Colonic mucosa (tissue), 4 donors: ENCODE measurements at regions not wholly inside any gene's neighbourhood (a gene's known extent, or its start where the extent isn't known, plus 50 kb on each side); places are given as distances from the start of the nearest gene placed in this dataset.

Source experiments
- DNase-seq: peaks from one replicate; pipeline ENCODE4 v3.0.0-alpha.2; 2020
- H3K27ac ChIP-seq: fragments of 200-600 bp; one replicate; pipeline ENCODE4 v1.8.0; 2021
- H3K27me3 ChIP-seq: fragments of 200-600 bp; one replicate; pipeline ENCODE4 v1.8.0; 2021
- H3K36me3 ChIP-seq: fragments of 200-600 bp; one replicate; pipeline ENCODE4 v1.8.0; 2021
- H3K4me1 ChIP-seq: fragments of 200-600 bp; one replicate; pipeline ENCODE4 v1.8.0; 2021; ENCODE audit warnings: mild to moderate bottlenecking
- H3K4me3 ChIP-seq: fragments of 200-600 bp; one replicate; pipeline ENCODE4 v1.8.0; 2021
- H3K9ac ChIP-seq, 2 donors: one replicate each; pipeline ENCODE4 v1.7.0; 2013; ENCODE audit warnings: control low read depth in 2 of 2, low read depth in 2 of 2, low read length in 2 of 2
- H3K9me3 ChIP-seq: fragments of 200-600 bp; one replicate; pipeline ENCODE4 v1.8.0; 2021
- CTCF ChIP-seq: fragments of 200-600 bp; IDR thresholded peaks from one replicate; pipeline ENCODE4 v1.8.0; 2022; ENCODE audit warnings: antibody characterized with exemption, mild to moderate bottlenecking
- intact Hi-C: fragments of 100-400 bp; cut with DNase I; formaldehyde crosslinking; loops from one replicate; pipeline ENCODE4 v1.14.1; 2022
- donor health status: healthy.
- donor health status: DM: no; HTN: no; CAD: no.
- donor health status: DM: no; HTN: no; CAD: no.

DNA sequence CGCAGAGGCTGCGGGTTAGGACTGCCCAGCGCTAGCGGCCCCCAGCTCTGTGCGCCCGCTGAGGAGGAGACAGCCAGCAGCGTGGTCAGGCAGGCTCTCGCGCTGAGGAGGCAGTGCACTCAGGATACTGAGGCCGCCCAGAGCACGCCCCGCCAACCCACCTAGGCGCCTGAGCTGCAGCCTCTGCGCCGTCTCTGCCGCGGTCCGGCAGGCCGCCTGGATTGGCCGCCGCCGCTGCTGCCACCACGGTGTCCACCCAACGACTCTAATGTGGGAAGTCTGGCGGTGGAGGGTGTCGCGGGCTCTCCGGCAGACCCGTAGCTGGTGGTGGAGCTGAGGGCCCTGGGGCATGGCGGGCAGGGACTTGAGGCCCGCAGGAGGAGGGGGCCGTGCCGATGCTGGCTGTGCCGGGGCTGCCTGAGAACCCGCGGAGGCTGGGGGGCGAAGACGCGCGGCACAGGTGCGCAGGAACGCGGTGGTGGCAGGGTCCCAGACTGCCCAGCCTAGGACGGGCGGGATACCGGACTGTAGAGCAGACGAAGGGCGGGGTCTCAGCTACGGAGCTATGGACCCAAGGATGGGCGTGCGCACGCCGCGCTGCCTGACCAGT lies 69.9 kb downstream of the ASCL4 start:
- intact Hi-C loops, result no loop called here
- Histone ChIP-seq H3K4me1 (peaks cover 3% of the 10 kb centered on the region), H3K27ac (no peak overlapping the region), H3K4me3 (no peak overlapping the region), H3K27me3 (peaks cover 32% of the 10 kb centered on the region), H3K9me3 (no peaks in the 10 kb centered on the region), H3K36me3 (no peaks in the 10 kb centered on the region), H3K9ac (no peak overlapping the region)
- no peak for DNase-seq
- TF ChIP-seq CTCF, result no peak

DNA sequence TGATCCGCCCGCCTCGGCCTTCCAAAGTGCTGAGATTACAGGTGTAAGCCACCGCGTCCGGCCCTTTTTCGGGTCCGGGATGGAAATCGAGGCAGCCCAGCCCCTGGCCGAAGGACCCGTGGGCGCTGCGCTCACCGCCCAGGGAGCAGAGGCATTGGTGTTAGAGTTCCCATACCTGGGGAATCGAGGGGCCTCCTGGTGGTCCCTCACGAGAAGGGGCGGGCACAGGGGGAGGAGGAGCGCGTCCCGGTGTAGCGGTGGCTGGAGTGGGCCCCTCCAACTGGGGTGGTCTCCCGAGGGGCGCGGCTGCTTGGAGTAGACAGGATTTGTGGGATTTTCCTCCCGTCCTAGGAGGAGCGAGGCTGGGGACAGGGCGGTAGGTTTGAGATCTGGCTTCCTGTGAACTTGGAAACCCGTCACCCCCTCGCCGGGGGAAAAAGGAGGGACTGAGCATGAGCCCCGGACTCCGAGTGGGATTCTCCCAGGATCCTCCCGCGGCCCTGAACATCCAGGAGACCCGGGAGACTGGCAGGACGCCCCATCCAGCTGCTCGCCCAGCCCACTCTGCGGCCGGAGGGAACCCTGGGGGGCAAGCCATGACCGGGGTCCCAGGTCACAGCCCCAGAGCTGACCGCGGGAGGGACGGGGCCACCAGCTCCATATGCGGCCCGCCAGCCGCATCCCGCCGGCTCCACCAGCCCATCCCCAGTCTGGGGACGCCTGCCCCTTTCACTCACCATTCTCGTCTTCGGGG lies 70.9 kb downstream of the ASCL4 start:
- TF ChIP-seq CTCF, result no peak
- H3K4me1 ChIP-seq, result peaks cover 3% of the 10 kb centered on the region
- no peaks in the 10 kb centered on the region for H3K9me3 ChIP-seq
- no peak overlapping the region for H3K9ac ChIP-seq
- no peak for DNase-seq
- H3K27ac ChIP-seq, result no peak overlapping the region
- H3K36me3 ChIP-seq, result no peaks in the 10 kb centered on the region
- intact Hi-C loops, result no loop called here
- H3K27me3 ChIP-seq, result peaks cover 32% of the 10 kb centered on the region
- H3K4me3 ChIP-seq, result no peak overlapping the region

DNA sequence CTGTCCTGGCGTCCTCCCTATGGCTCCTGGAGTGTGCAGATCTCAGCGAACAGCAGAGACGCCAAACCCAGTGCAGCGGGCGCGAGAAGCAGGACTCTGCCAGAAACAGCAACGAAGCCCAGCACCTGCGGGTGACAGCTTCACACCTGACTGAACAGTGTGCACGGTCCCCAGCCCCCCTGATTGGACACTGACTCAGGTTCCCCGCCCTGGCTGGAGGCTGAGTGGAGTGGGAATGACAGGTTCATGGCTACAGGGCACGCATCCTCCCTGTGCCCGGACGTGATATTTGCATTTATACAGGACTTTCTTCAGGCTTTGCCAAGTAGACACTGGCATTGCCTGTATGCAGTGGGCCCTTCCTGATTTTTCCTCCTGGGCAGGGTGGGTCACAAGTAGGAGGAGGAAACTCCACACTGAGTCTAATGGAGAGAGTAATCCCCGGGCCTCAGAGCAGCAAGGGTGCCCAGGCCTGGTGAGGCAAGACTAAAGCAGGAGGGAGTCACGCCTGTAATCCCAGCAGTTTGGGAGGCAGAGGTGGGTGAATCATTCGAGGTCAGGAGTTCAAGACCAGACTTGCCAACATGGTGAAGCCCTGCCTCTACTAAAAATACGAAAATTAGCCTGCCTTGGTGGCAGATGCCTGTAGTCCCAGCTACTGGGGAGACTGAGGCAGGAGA lies 71.6 kb downstream of the ASCL4 start:
- Histone ChIP-seq H3K4me3 (no peak overlapping the region), H3K4me1 (peaks cover 3% of the 10 kb centered on the region), H3K27ac (no peak overlapping the region), H3K9ac (no peak overlapping the region), H3K36me3 (no peaks in the 10 kb centered on the region), H3K9me3 (no peaks in the 10 kb centered on the region), H3K27me3 (peaks cover 32% of the 10 kb centered on the region)
- TF ChIP-seq CTCF, result no peak
- intact Hi-C loops, result no loop called here
- DNase-seq, result no peak

DNA sequence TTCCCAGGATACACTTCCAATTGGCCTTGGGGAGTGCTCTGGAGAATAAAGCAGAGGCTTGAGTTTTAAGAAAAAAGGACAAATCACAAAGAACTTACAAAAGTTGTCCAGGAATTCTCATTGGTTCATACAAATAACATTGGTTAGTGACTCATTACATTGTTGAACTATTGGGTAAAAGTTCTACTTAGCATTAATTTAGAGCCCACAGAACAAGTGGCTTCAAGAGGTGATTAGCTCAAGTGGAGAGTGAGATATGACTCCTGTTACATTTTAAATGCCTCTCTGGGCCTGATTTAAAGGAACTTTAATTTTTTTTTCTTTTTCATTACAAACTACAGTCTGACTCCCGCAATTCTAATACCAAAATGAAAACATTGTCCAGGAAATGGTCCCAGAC lies 72.9 kb downstream of the ASCL4 start:
- Histone ChIP-seq H3K36me3 (no peaks in the 10 kb centered on the region), H3K9me3 (no peaks in the 10 kb centered on the region), H3K9ac (no peak overlapping the region), H3K27me3 (peaks cover 32% of the 10 kb centered on the region), H3K27ac (no peak overlapping the region), H3K4me1 (peaks cover 3% of the 10 kb centered on the region), H3K4me3 (no peak overlapping the region)
- TF ChIP-seq CTCF, result no peak
- intact Hi-C loops, result no loop called here
- no peak for DNase-seq

DNA sequence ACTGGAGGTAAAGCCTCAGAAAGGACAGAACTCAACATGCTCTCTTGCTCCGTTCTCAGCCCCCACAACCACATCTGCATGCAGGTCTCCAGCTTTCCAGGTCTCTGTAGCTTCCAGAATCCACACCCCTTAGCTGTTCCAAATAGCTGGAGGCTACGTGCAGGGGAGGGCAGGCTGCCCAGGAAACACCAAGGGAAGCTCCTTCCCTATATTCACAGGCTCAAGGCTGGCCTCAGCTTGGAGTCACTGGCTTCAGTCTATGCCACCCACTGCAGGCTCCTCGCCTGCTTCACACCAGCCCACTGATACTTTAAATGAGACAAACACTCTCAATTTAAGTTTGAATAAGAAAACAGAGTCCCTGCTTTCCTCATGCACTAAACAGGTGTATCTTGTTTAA lies 73.3 kb downstream of the ASCL4 start:
- no peak for DNase-seq
- Histone ChIP-seq H3K36me3 (no peaks in the 10 kb centered on the region), H3K9ac (no peak overlapping the region), H3K4me3 (no peak overlapping the region), H3K27ac (no peak overlapping the region), H3K27me3 (peaks cover 30% of the 10 kb centered on the region), H3K9me3 (no peaks in the 10 kb centered on the region), H3K4me1 (peaks cover 3% of the 10 kb centered on the region)
- no peak for TF ChIP-seq CTCF
- intact Hi-C loops, result no loop called here
